NCI-H446 (cell line): ENCODE measurements at regions not wholly inside any gene's neighbourhood (a gene's known extent, or its start where the extent isn't known, plus 50 kb on each side); places are given as distances from the start of the nearest gene placed in this dataset.

Source experiments
- DNase-seq, 2 experiments: peaks; one replicate each; lab custom pipeline; 2025; lab: John Stamatoyannopoulos, UW

- no peak for DNase-seq
Measured at GRCh38 chr4:15376145-15376544, 51.7 kb upstream of the C1QTNF7 start.

DNA sequence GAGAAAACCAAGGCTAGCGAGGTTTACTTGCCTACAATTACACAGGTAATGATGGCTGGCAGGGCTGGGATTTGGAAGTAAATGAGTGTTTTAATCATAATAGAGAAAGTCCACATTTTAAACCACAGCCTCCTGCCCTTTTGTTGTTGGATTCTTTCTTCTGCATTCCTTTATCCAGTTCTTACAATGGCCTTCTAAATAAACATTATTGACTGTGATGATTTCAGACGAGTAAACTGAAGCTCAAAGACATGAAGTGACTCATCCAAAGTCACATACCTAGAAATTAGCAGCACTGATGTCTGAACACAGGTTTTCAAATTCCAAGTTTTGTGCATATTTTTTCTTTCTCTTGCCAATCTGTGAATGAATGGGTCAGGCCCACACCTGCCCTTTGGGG, 51.2 kb upstream of the C1QTNF7 start:
- no peak for DNase-seq
